Keratinocyte (primary cell): ENCODE measurements at regions not wholly inside any gene's neighbourhood (a gene's known extent, or its start where the extent isn't known, plus 50 kb on each side); places are given as distances from the start of the nearest gene placed in this dataset.

ENCODE experiments used
- EZH2 ChIP-seq: IDR thresholded peaks from one replicate; pipeline ENCODE4 v1.6.1; 2012; ENCODE audit warnings: inconsistent platforms, mild to moderate bottlenecking, low read length, moderate library complexity
- TF ChIP-seq, protein P1 (sequence below), 3 experiments: IDR thresholded peaks in 1 of 3; conservative IDR thresholded peaks in 1 of 3; optimal IDR thresholded peaks in 1 of 3; 2 replicates in 2 of 3; 3 replicates in 1 of 3; pipeline versions ENCODE3 to v1.5.1; 2011; ENCODE audit warnings: low read length in 3 of 3, mild to moderate bottlenecking in 3 of 3, moderate library complexity in 2 of 3, control low read depth in 1 of 3, inconsistent platforms in 1 of 3; ENCODE audit not compliant: insufficient read depth in 2 of 3; ENCODE audit errors: extremely low read depth in 1 of 3

DNA sequence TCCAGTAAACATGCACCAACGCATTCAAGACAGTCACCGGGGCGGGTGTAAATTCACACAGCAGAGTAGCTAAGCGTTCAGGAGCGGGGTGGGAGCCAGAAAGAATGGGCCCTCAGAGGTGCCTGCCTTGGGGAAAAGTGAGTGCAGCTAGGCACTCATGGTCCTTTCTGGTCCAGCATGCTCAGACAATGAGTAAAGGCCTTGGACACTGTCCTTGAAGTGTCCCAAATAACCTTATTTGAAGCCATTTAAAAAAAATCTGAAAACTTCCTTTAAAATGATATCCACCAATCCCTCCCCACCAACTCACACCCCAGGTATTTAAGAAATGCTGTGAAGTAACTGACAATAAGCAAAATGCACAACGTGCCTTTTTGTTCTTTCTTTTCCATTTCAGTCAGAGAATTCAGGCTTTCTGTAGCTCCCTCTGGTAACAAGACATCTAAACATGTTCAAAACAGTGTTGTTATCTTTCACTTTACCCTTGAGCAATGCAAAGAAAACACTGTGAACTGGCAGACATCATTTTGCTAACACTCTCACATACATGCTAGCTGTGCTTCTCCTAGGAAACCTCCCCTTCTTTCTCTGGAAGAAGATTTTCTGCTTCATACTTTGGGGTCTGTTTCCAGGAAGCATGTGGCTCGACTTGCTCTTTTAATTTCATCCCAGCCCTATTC is 445.1 kb upstream of the SPRED2 start:
- TF ChIP-seq, protein P1, sequence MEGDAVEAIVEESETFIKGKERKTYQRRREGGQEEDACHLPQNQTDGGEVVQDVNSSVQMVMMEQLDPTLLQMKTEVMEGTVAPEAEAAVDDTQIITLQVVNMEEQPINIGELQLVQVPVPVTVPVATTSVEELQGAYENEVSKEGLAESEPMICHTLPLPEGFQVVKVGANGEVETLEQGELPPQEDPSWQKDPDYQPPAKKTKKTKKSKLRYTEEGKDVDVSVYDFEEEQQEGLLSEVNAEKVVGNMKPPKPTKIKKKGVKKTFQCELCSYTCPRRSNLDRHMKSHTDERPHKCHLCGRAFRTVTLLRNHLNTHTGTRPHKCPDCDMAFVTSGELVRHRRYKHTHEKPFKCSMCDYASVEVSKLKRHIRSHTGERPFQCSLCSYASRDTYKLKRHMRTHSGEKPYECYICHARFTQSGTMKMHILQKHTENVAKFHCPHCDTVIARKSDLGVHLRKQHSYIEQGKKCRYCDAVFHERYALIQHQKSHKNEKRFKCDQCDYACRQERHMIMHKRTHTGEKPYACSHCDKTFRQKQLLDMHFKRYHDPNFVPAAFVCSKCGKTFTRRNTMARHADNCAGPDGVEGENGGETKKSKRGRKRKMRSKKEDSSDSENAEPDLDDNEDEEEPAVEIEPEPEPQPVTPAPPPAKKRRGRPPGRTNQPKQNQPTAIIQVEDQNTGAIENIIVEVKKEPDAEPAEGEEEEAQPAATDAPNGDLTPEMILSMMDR (optimal IDR thresholded peaks at IDR 0.05 in 1 of 3, IDR thresholded peaks at IDR 0.05 in 1 of 3, conservative IDR thresholded peaks at IDR 0.05 in 1 of 3; ENCODE audit: extremely low read depth in 1 of 3, insufficient read depth in 2 of 3, low read length in 3 of 3), result no peak
- no peak for TF ChIP-seq EZH2
